ENCODE measurements at regions not wholly inside any gene's neighbourhood (a gene's known extent, or its start where the extent isn't known, plus 50 kb on each side); places are given as distances from the start of the nearest gene placed in this dataset.

DNA sequence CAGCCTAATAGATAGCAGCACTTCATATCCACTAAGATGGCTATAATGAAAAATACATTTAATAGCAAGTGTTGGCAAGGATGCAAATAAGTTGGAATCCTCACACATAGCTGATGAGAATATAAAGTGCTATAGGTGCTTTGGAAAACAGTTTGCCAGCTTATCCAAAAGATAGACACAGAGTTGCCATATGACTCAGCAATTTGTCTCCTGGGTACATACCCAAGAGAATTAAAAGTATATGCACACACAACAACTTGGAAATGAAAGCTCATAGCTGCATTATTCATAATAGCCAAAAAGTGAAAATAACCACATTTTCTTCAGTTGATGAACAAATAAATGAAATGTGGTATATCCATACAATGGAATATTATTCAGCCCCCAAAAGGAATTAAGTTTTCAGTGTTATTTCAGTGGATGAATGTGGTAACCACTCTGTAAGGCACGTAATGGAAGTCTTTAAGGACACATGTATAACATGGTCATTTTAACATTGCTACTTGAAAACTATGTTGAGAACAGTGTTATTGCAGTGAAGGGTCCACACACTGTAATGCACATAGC, 320.9 kb upstream of the ADGRL3 start:
- TF ChIP-seq, protein P1, sequence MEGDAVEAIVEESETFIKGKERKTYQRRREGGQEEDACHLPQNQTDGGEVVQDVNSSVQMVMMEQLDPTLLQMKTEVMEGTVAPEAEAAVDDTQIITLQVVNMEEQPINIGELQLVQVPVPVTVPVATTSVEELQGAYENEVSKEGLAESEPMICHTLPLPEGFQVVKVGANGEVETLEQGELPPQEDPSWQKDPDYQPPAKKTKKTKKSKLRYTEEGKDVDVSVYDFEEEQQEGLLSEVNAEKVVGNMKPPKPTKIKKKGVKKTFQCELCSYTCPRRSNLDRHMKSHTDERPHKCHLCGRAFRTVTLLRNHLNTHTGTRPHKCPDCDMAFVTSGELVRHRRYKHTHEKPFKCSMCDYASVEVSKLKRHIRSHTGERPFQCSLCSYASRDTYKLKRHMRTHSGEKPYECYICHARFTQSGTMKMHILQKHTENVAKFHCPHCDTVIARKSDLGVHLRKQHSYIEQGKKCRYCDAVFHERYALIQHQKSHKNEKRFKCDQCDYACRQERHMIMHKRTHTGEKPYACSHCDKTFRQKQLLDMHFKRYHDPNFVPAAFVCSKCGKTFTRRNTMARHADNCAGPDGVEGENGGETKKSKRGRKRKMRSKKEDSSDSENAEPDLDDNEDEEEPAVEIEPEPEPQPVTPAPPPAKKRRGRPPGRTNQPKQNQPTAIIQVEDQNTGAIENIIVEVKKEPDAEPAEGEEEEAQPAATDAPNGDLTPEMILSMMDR (IDR thresholded peaks at IDR 0.05; ENCODE audit: low read depth, low read length, missing control alignments), result no peak
- DNase-seq (ENCODE audit: extremely low read depth, low read depth), result no peak
- H3K4me3 ChIP-seq (replicated peaks; ENCODE audit: low read depth, low read length), result no peak overlapping the region

DNA sequence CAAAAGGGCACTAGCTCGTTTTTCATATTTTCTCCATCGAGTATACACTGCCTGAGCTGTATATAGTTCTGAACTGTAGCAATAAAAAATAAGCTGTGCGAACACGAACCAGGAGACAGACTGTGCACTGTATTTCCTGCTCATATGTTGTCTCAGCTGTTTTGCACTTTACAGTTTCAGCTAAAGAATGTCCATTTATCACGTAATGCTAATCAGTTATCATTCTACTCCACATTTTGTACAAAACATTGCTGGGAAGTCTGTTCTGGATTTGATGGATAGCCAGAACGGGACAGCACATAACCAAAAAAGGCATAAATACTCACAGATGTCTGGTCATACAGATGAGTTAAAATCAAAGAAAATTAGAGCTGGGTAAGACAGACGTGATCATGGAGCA, 315.5 kb upstream of the ADGRL3 start:
- no peak for DNase-seq (ENCODE audit: extremely low read depth, low read depth)
- H3K4me3 ChIP-seq (replicated peaks; ENCODE audit: low read depth, low read length), result no peak overlapping the region
- TF ChIP-seq, protein P1 (IDR thresholded peaks at IDR 0.05; ENCODE audit: low read depth, low read length, missing control alignments), result no peak

DNA sequence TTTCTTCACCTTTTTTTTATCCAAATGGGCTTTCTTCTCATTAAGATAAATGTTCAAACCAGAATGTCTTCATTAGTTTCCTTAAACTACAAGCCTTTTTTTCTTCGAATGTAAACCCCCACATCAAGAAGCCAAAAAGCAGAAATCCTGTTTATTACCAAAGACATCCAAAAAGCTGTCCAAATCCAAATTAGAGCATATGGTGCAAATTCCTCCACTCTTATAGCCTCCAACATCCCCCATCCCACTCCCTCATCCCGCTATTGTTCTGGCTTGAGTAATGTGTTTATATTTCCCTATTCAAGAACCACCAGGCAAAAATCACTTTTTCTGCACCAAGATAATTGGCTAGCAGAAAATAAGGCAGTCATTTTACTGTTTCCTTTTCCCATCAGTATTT, 315.1 kb upstream of the ADGRL3 start:
- H3K4me3 ChIP-seq (replicated peaks; ENCODE audit: low read depth, low read length), result no peak overlapping the region
- TF ChIP-seq, protein P1 (IDR thresholded peaks at IDR 0.05; ENCODE audit: low read depth, low read length, missing control alignments), result no peak
- no peak for DNase-seq (ENCODE audit: extremely low read depth, low read depth)

DNA sequence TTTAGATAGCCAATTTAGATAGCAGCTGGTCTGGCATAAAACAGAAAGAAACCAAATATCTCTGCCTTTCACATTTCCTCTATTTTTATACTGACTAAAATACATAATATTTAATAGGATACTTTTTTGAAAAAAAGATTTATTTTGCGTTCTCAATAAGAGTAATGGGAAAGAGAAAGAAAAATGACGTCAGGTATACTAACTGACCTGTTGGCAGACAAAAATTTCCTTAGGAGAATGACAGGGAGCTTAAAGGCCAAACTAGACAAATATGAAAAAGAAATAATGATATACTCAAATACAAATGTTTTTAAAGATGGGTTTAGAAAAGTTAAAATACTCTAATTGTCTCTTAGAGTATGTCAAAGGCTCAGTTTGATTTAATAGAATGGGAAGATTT, 309.4 kb upstream of the ADGRL3 start:
- TF ChIP-seq, protein P1 (IDR thresholded peaks at IDR 0.05; ENCODE audit: low read depth, low read length, missing control alignments), result no peak
- DNase-seq (ENCODE audit: extremely low read depth, low read depth), result no peak
- no peak overlapping the region for H3K4me3 ChIP-seq (replicated peaks; ENCODE audit: low read depth, low read length)

DNA sequence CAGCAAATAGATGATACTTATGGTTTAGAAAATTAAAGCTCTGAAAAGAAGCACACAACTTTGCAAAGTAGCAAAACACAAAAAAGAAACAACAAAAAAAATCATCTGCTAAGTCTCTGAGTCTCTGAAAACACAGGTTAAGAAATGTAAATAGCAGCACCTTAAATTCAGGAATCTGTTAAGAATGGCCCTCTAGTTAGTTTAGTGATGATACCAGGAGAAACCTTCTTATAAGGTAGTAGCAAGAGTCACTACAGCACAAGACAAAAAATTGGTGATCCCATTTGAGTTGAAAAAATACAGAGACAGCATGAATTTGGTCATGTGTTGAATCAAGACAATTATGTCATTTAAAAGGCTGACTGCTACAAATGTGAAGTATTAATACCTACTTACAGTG, 308.2 kb upstream of the ADGRL3 start:
- no peak overlapping the region for H3K4me3 ChIP-seq (replicated peaks; ENCODE audit: low read depth, low read length)
- DNase-seq (ENCODE audit: extremely low read depth, low read depth), result no peak
- TF ChIP-seq, protein P1 (IDR thresholded peaks at IDR 0.05; ENCODE audit: low read depth, low read length, missing control alignments), result no peak

DNA sequence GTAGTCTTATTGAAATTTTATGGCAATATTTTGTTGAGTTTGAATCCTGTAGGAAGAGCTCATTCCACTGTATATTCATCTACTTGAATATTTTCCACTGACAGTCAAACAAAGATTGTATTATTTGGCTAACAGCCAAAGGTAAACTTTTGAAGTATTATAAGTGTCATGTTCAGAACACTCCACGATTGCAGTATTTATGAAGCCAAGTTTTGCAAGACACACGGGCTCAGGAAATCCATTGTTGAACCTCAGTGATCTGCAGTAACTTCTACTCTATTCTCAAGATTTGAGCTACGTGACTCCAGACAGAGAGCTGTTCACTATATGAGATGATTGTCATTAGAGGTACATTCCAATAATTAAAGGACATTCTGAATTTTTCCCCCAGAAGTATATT, 302.7 kb upstream of the ADGRL3 start:
- no peak for DNase-seq (ENCODE audit: extremely low read depth, low read depth)
- no peak overlapping the region for H3K4me3 ChIP-seq (replicated peaks; ENCODE audit: low read depth, low read length)
- TF ChIP-seq, protein P1 (IDR thresholded peaks at IDR 0.05; ENCODE audit: low read depth, low read length, missing control alignments), result no peak

DNA sequence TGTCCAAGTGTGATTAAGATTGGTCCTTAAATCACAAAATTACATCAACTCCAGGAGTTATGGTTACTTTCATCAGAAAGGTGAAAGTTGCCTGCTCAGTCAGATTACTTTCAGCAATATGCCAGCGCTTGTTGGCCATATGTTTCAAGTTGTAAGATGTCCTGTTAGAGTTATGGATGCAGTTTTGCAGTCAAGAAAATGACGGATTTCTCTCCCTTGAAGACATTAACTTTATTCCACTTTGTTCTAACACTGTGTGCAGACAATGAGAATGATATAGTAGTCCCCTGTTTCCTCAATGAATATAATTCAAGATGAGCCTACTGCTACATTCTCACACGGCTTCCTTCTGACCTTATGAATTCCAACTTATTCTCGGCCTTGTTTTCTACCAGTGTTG, 295.0 kb upstream of the ADGRL3 start:
- no peak for DNase-seq (ENCODE audit: extremely low read depth, low read depth)
- TF ChIP-seq, protein P1 (IDR thresholded peaks at IDR 0.05; ENCODE audit: low read depth, low read length, missing control alignments), result no peak
- no peak overlapping the region for H3K4me3 ChIP-seq (replicated peaks; ENCODE audit: low read depth, low read length)
